ENCODE measurements at regions not wholly inside any gene's neighbourhood (a gene's known extent, or its start where the extent isn't known, plus 50 kb on each side); places are given as distances from the start of the nearest gene placed in this dataset.

DNA sequence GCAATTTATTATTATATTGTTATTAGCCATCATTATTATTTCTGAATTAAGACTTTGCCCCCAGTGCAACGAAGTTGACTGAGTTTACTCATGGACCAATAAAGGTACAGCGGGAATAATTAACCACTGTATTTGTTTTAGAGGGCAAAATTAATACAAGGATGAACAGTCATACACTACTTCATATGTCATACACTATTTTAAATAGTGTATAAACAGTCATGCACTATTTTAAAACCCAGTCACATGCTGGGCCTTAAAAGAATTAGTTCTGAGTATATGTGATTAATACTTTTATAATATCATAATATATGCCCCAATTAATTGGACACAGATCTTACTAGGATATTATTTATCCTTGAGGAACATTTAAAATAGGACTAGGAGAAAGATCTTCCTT, 125.3 kb upstream of the NANOGP8 start:
- Histone ChIP-seq H4K5ac (ENCODE audit: low read depth, low read length) (no peak overlapping the region), H2BK5ac (ENCODE audit: low read depth, low read length, poor library complexity, severe bottlenecking) (no peak overlapping the region), H3K56ac (ENCODE audit: extremely low read depth, insufficient read depth, low read length) (no peak overlapping the region), H3K4me2 (ENCODE audit: low read depth, low read length) (no peak overlapping the region), H4K20me1 (ENCODE audit: insufficient read depth, low read length) (no peaks in the 10 kb centered on the region), H3K9me3 (ENCODE audit: control insufficient read depth, insufficient read depth, low read length) (no peaks in the 10 kb centered on the region), H3K14ac (replicated peaks; ENCODE audit: low read depth, low read length) (no peak overlapping the region), H2AK5ac (ENCODE audit: low read depth, low read length) (no peak overlapping the region), H2BK15ac (ENCODE audit: low read depth, low read length) (no peak overlapping the region), H2AFZ (replicated peaks; ENCODE audit: low read length, poor library complexity) (no peak overlapping the region), H4K8ac (ENCODE audit: low read depth in 2 of 2, low read length in 2 of 2) (no peak overlapping the region), H3K4me1 (ENCODE audit: control insufficient read depth, insufficient read depth, low read length) (no peaks in the 10 kb centered on the region), H3K18ac (ENCODE audit: low read depth, low read length) (no peak overlapping the region), H3K27me3 (ENCODE audit: control insufficient read depth, insufficient read depth, low read length) (no peaks in the 10 kb centered on the region), H2BK120ac (ENCODE audit: low read depth, low read length) (no peak overlapping the region), H3K9me1 (ENCODE audit: insufficient read depth, low read length) (no peaks in the 10 kb centered on the region), H3K36me3 (ENCODE audit: control insufficient read depth, insufficient read depth, low read length) (no peaks in the 10 kb centered on the region), H3K23ac (ENCODE audit: low read depth, low read length) (no peak overlapping the region), H3K4ac (ENCODE audit: low read depth, low read length) (no peak overlapping the region), H3K79me1 (ENCODE audit: low read depth in 1 of 2, low read length in 2 of 2) (no peaks in the 10 kb centered on the region), H2BK20ac (ENCODE audit: low read depth, low read length) (no peak overlapping the region), H3K9ac (ENCODE audit: low read depth, low read length) (no peak overlapping the region), H3K27ac (ENCODE audit: insufficient read depth, low read length) (no peak overlapping the region), H4K91ac (ENCODE audit: insufficient read depth, low read depth, low read length) (no peak overlapping the region), H2AK9ac (replicated peaks; ENCODE audit: low read depth, low read length, poor library complexity) (no peak overlapping the region), H3K4me3 (ENCODE audit: insufficient read depth, low read depth, low read length) (no peak overlapping the region)
- dilution Hi-C loops (cut with HindIII; ENCODE audit: low sequenced_read_pairs, unreplicated experiment) = no loop called here
- DNase-seq (no peak), ATAC-seq (ENCODE audit: low read depth) (no peak)
- ChIA-PET POLR2A (ENCODE audit: unreplicated experiment) (no interaction called here), CTCF (no interaction called here)
- WGBS, 2 experiments (ENCODE audit: extremely low coverage in 2 of 2, insufficient read length in 1 of 2) = no CpG with 5 or more reads among the region's 2 CpGs
- in situ Hi-C loops (cut with MboI; ENCODE audit: low sequenced_read_pairs) = no loop called here
- no TSS peak for BruUV-seq (replicated peaks)
- TF ChIP-seq CHD1 (IDR thresholded peaks at IDR 0.05; ENCODE audit: low read depth, low read length) = no peak
- TF ChIP-seq MAFK (IDR thresholded peaks at IDR 0.05; ENCODE audit: low read depth, low read length) = no peak
- TF ChIP-seq POLR2A (IDR thresholded peaks at IDR 0.05; ENCODE audit: low read depth, low read length) = no peak
- no peak for TF ChIP-seq RAD21 (IDR thresholded peaks at IDR 0.05; ENCODE audit: low read length)
- no peak for TF ChIP-seq RCOR1 (IDR thresholded peaks at IDR 0.05; ENCODE audit: insufficient replicate concordance, low read length)
- no peak for TF ChIP-seq FOS (IDR thresholded peaks at IDR 0.05; ENCODE audit: low read depth, low read length)
- intact Hi-C loops (cut with micrococcal nuclease) = no loop called here
